T-helper 2 cell treated with Interferon-gamma antibody and Interleukin-4, amounts not matched to agents 100 ng/mL and 5 ng/mL, for 36 hours (primary cell): ENCODE measurements at regions not wholly inside any gene's neighbourhood (a gene's known extent, or its start where the extent isn't known, plus 50 kb on each side); places are given as distances from the start of the nearest gene placed in this dataset.
"Not testable (repeated sequence)": the region's sequence is repeated elsewhere in the genome, so short reads cannot be mapped to it uniquely, and the experiment has no call there.

Source experiments
- intact Hi-C: fragments of 100-400 bp; cut with micrococcal nuclease; formaldehyde crosslinking; loops from one replicate; pipeline ENCODE4 v1.15.1; 2023

- intact Hi-C loops: no loop called here
These were observed 73.6 kb upstream of the TIAM2 start for GRCh38 chr6:154921482-154921881.

DNA sequence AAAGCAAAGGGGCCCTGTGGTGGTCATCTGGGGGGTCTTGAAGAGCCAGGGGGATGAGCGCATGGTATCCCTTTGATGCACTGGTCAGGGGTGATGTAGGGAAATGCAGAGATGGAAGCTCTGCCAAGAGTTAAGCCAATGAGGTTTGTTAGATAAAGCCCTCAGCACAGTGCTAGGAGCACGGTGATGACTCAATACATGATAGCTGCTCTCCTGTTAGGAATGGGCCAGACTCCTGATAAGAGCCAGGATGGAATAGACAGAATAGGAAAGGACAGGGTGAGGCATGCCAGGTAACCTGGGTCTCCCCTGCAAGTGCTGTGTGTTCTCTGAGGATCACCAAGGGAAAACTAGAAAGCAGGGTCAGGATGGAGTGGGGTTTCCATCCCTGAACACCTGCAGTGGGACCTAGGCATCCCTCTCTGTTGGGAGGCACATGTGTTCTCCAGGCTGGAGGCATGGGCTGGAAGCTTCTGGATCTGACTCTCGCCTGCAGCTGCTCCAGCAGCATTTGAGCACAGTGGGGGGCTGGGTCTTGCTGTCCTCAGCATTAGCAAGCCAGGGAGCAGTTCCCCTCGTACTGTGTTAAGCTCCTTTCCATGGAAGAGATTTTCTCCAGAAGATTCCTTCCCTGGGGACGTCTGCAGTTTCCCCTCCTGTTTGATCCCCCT is 71.8 kb upstream of the TIAM2 start:
- intact Hi-C loops: no loop called here

- intact Hi-C loops: no loop called here
These were observed 70.0 kb upstream of the TIAM2 start for GRCh38 chr6:154925130-154925529.

GRCh38 chr6:154926366-154926765 is 68.7 kb upstream of the TIAM2 start:
- intact Hi-C loops: no loop called here

DNA sequence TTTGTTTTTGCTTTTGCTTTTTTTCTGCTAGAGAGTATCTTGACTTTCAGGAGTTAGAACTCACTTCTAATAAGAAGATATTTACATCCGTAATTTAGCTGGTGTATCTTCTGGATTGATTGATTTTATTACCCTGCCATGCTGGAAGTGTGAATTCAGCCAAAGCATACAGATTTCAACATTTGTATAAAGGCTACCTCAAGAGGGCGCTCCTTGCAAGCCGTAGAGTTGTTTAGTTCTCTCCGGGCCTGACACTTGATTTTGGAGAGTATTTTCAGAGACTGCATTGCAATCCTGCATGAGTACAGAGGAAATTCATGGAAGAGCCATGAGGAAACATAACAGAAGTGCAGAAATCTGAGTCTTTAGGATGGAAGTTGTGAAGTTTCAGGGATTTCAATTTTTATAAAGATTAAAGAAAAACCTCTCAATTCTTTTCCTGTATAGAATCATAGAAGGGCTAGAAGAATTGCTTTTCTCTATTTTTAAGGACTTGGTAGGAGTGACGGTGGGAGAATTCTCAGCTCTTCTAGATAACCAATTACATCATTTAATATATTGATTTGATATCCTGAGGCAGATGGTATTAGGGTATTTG is 66.7 kb upstream of the TIAM2 start:
- intact Hi-C loops: loop anchor here (1.0 kb wide), 3 partner anchors 246 to 320 kb away; no protein-coding TSS in a partner anchor

DNA sequence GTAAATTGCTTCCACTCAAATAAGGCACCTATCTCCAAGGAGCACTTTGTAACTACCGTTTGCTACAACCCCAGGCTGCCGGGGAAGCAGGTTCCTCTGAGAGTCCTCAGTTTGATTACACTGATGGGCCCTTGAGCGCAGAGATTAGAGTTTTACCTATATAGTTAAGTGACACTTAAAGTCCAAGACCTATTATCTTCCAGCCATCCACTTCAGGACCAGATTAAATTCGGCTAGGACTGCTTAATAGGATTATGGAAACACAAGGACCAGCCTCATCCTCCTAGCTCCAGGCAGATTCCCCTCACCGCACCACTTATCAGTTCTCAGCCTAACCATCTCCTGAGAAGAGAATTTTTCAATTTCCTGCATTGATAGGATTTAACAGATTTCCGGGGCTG is 64.7 kb upstream of the TIAM2 start:
- intact Hi-C loops: no loop called here

DNA sequence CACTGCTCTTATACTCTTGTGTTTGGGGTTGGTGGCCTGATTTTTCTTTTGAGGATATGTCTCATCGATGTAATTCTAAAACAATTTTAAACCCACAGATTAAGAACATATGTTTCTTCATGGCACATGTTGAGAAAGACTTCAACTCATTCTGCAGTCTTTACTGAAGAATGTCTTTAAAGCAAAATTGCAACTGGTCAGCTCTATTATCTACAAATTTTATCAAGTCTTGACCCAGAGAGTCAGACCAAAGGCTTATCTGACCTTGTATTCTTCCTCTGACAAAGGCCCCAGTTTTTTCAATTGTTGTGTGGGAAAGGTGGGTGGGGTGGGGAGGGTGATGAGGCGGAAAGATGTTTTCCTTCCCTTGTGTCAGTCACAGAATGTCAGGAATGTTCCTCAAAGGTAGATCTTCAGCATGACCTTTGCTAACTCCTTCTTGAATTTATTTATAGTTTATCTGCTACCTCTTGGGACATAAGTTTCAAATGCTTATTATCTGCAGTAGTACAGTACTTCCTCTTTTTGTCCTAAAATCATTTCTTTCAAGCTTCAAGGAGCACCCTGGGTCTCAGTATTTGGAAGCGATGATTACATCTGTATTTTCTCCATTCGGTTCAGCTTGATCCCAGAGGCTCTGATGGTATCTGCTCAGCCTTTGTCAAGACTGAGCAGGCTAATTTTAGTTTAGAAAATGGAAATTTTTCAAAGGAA is 63.2 kb upstream of the TIAM2 start:
- intact Hi-C loops: no loop called here

GRCh38 chr6:154932515-154933027 is 62.5 kb upstream of the TIAM2 start:
- intact Hi-C loops: no loop called here

DNA sequence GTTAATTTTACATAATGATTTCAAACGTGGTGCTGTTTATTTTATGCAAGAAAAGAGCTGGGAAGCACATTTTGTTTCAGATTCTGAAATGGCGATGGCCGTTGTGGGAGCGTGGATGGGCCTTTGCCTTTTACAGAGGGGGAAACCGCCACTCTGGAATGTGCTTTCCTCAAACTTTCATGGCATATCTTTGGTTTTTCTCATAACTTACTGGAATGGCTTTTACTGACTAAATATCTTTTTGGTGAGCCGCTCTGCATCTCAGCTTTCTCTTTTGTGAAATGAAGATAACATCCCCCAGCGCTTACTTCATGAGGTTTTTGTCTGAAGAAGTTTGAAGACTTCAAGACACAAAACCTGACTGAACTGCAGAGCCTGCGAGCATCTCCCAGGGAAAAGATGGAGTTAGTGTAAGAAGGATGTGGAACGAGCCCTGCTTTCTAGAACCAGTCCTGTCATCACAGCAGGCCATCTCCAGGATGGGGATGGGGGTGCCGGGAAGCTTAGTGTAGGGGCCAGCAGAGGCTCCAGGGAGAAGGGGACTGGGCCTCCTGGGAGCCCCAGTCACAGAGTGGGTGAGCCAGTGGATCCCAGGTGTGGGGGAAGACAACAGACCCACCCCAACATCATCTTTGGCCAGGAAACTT is 61.8 kb upstream of the TIAM2 start:
- intact Hi-C loops: no loop called here

- intact Hi-C loops: no loop called here
These were observed 57.6 kb upstream of the TIAM2 start for GRCh38 chr6:154937306-154938220.

- intact Hi-C loops: no loop called here
These were observed 56.9 kb upstream of the TIAM2 start for GRCh38 chr6:154938221-154938580.

DNA sequence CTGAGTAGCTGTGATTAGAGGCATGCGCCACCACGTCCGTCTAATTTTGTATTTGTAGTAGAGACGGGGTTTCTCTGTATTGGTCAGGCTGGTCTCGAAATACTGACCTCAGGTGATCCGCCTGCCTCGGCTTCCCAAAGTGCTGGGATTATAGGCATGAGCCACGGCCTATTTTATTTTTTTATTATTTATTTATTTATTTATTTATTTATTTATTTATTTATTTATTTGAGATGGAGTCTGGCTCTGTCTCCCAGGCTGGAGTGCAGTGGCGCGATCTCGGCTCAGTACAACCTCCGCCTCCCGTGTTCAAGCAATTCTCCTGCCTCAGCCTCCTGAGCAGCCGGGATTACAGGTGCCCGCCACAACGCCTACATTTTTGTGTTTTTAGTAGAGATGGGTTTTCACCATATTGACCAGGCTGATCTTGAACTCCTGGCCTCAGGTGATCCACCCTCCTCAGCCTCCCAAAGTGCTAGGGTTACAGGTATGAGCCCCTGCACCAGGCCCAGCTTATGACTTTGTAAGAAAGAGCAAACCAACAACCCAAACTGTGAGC is 56.3 kb upstream of the TIAM2 start:
- intact Hi-C loops: not testable (repeated sequence)

GRCh38 chr6:154942770-154943169 is 52.3 kb upstream of the TIAM2 start:
- intact Hi-C loops: no loop called here

DNA sequence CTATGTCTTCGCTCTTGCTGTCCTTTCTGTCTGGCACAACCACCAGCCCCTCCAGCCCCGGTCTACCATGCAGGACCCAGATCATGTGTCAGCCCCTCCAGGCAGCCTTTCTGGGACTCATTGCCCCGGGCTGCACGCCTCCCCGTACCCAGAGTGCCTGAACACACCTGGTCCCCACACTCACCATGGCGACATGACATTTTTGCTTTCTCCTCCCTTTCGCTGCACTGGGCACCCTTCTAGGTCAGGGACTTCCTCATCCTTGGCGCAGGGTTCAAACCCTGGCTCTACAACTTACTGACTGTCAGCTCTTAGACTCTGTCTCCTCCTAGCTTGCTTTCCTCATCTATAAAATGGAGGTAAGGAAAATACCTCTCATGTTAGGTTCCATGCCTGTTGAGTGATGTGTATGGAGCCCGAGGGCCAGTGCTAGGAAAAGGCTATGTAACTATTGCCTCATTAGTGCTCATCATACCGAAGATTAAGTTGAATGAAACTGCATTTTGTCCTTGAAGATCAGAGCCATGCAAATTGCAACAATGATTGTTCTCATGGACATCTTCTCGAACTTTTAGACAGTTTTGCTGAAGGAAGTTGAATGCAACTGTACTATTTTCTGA is 49.7 kb upstream of the TIAM2 start:
- intact Hi-C loops: no loop called here
